ENCODE measurements at regions not wholly inside any gene's neighbourhood (a gene's known extent, or its start where the extent isn't known, plus 50 kb on each side); places are given as distances from the start of the nearest gene placed in this dataset.
"Not testable (repeated sequence)": the region's sequence is repeated elsewhere in the genome, so short reads cannot be mapped to it uniquely, and the experiment has no call there.

DNA sequence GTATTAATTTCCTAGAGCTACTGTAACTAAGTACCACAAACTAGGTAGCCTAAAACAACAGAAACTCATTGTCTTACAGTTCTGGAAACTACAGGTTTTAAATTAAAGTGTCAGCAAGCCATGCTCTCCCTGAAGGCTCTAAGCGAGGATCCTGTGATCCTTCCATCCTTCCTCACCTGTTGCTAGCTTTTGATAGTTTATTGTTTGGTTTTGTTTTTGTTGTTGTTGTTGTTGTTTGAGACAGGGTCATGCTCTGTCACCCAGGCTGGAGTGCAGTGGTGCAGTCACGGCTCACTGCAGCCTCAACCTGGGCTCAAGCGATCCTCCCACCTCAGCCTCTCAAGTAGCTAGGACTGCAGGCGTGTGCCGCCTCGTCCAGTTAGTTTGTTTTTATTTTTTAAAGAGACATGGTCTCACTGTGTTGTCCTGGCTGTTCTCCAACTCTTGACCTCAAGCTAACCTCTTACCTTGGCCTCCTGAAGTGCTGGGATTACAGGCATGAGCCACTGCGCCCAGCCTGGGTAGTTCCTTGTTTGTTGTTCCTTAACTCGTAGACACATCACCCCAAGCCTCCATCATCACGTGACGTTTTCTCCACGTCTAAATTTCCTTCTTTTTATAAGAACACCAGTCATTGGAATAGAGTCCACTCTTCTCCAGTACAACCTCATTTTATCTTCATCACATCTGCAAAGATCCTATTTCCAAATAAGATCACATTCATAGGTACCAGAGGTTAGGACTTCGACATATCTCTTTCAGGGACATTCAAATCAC, 109.1 kb downstream of the AKR1D1 start:
- no peak for DNase-seq (ENCODE audit: low spot score)
- H3K4me3 ChIP-seq = no peak overlapping the region
- H3K27ac ChIP-seq = no peak overlapping the region
- H3K27me3 ChIP-seq = no peaks in the 10 kb centered on the region
- no peaks in the 10 kb centered on the region for H3K36me3 ChIP-seq
- peaks cover 0 to 8% of the 10 kb centered on the region in 2 donors for H3K9me3 ChIP-seq
- H3K4me1 ChIP-seq = no peaks in the 10 kb centered on the region
- TF ChIP-seq, protein P1, sequence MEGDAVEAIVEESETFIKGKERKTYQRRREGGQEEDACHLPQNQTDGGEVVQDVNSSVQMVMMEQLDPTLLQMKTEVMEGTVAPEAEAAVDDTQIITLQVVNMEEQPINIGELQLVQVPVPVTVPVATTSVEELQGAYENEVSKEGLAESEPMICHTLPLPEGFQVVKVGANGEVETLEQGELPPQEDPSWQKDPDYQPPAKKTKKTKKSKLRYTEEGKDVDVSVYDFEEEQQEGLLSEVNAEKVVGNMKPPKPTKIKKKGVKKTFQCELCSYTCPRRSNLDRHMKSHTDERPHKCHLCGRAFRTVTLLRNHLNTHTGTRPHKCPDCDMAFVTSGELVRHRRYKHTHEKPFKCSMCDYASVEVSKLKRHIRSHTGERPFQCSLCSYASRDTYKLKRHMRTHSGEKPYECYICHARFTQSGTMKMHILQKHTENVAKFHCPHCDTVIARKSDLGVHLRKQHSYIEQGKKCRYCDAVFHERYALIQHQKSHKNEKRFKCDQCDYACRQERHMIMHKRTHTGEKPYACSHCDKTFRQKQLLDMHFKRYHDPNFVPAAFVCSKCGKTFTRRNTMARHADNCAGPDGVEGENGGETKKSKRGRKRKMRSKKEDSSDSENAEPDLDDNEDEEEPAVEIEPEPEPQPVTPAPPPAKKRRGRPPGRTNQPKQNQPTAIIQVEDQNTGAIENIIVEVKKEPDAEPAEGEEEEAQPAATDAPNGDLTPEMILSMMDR (IDR thresholded peaks at IDR 0.05) = no peak

DNA sequence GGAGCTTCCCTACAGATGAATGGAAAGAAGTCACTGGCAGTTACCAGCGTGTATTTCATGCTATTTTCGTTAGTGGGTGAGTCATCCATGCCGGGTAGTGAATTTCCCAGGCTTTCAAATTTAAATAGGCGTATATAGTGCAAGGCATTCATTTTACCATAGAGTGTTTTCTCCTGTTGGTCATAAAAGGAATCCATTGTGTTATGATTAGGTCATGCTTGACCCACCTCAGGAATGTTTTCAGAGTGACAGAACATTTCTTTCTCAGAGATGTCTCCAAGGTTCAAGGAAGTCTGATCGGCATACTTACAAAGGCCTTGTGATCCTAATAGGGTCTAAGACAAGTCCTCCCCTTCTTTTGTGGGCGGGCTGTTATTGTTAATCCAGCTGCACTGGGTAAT, 110.7 kb downstream of the AKR1D1 start:
- no peaks in the 10 kb centered on the region for H3K27me3 ChIP-seq
- peaks cover 0 to 8% of the 10 kb centered on the region in 2 donors for H3K9me3 ChIP-seq
- H3K36me3 ChIP-seq = no peaks in the 10 kb centered on the region
- H3K4me3 ChIP-seq = no peak overlapping the region
- H3K27ac ChIP-seq = no peak overlapping the region
- TF ChIP-seq, protein P1 (IDR thresholded peaks at IDR 0.05) = no peak
- DNase-seq (ENCODE audit: low spot score) = no peak
- no peaks in the 10 kb centered on the region for H3K4me1 ChIP-seq

DNA sequence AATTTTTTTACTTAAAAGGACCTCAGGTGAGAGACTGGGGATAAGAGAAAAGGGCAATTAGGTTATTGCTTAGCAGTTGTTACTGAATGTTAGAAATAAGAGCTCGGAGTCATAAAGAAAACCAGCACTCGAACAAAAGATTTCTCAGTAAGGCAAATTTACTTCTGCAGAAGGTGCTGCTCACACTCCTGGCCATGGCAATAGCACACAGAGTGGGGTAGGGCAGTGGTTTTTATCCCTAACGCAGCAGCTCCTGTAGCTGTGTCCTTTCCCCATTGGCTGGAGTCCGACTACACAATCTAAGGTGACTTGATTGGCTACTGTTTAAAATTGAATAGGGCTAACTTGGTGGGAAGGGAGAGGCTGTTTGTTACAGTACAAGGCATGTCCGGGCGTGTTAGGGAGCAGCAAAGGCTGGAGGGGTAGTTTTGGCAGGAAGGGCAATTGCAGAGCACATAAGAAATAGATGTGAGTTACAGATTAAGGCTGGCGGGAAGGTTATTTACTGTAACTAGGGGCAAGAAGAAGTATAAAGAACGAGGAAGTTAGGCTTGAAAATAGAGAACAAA, 112.1 kb downstream of the AKR1D1 start:
- TF ChIP-seq, protein P1 (IDR thresholded peaks at IDR 0.05) = no peak
- no peak overlapping the region for H3K27ac ChIP-seq
- peaks cover 0 to 8% of the 10 kb centered on the region in 2 donors for H3K9me3 ChIP-seq
- H3K36me3 ChIP-seq = no peaks in the 10 kb centered on the region
- H3K27me3 ChIP-seq = no peaks in the 10 kb centered on the region
- no peak overlapping the region for H3K4me3 ChIP-seq
- H3K4me1 ChIP-seq = no peaks in the 10 kb centered on the region
- no peak for DNase-seq (ENCODE audit: low spot score)

DNA sequence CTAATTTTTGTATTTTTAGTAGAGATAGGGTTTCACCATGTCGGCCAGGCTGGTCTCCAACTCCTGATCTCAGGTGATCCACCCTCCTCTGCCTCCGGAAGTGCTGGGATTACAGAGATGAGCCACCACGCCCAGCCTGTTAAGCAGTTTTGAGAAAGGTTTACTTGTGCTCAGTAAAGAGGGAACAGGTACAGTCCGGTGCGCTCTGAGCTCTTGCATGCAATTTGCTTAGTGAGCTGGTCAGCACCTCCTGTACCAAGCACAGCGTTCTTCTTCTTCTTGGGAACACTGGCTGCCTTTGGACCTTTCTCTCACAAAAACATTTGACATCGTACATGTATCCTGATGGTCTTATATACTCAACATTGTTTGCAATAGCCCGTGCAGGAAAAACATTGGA, 118.3 kb downstream of the AKR1D1 start:
- no peaks in the 10 kb centered on the region for H3K4me1 ChIP-seq
- TF ChIP-seq, protein P1 (IDR thresholded peaks at IDR 0.05) = no peak
- no peak overlapping the region for H3K4me3 ChIP-seq
- H3K27me3 ChIP-seq = no peaks in the 10 kb centered on the region
- H3K27ac ChIP-seq = no peak overlapping the region
- DNase-seq (ENCODE audit: low spot score) = no peak
- H3K9me3 ChIP-seq = no peaks in the 10 kb centered on the region
- H3K36me3 ChIP-seq = no peaks in the 10 kb centered on the region

DNA sequence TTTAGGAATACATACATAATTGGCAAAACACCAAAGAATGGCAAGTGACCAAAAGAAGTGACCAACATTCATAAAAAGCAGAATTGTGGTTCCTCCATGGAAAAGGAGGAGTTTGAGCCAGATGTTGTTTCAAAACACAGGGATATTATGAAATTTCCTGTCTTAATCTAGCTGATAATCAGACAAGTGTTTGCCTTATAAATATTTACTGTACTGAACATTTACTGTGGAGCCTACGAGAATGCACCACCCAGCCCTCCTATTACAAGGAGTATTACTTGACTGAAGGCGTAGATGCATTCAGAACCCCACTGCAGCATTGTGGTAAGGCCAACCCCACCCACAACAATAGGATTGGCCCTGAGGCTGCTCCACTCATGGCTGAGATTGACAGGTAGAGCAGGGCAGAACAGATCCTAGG, 118.9 kb downstream of the AKR1D1 start:
- no peak overlapping the region for H3K27ac ChIP-seq
- TF ChIP-seq, protein P1 (IDR thresholded peaks at IDR 0.05) = no peak
- no peak for DNase-seq (ENCODE audit: low spot score)
- no peaks in the 10 kb centered on the region for H3K27me3 ChIP-seq
- no peaks in the 10 kb centered on the region for H3K36me3 ChIP-seq
- H3K9me3 ChIP-seq = no peaks in the 10 kb centered on the region
- no peaks in the 10 kb centered on the region for H3K4me1 ChIP-seq
- no peak overlapping the region for H3K4me3 ChIP-seq

DNA sequence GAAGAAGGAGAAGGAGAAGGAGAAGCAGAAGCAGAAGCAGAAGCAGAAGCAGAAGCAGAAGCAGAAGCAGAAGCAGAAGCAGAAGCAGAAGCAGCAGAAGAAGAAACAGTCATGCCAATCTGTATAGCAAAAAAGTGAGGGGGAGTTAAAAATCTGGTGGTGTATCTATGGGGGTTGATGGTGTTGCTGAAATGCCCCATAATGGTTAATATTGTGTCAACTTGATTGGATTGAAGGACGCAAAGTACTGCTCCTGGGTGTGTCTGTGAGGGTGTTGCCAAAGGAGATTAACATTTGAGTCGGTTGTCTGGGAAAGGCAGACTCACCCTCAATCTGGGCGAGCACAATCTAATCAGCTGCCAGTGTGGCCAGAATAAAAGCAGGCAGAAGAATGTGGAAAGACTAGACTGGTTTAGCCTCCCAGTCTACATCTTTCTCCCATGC, 120.3 kb downstream of the AKR1D1 start:
- not testable (repeated sequence) for H3K9me3 ChIP-seq; H3K36me3 ChIP-seq; H3K27me3 ChIP-seq; H3K4me3 ChIP-seq; DNase-seq (ENCODE audit: low spot score); H3K27ac ChIP-seq; H3K4me1 ChIP-seq
